KOPT-K1 (cell line): ENCODE measurements at regions not wholly inside any gene's neighbourhood (a gene's known extent, or its start where the extent isn't known, plus 50 kb on each side); places are given as distances from the start of the nearest gene placed in this dataset.

Experiments used
- H3K27ac ChIP-seq: fragments of 200-600 bp; sonication (generic); 2 replicates; pipeline ENCODE4 v1.5.1; 2016; ENCODE audit warnings: antibody characterized with exemption, mild to moderate bottlenecking, low read depth, low read length; ENCODE audit not compliant: poor library complexity, severe bottlenecking
- H3K36me3 ChIP-seq: fragments of 200-600 bp; sonication (generic); 2 replicates; pipeline ENCODE4 v1.5.1; 2017; ENCODE audit warnings: antibody characterized with exemption, mild to moderate bottlenecking, low read length, moderate library complexity; ENCODE audit not compliant: insufficient read depth
- H3K9me3 ChIP-seq: fragments of 200-600 bp; sonication (generic); 2 replicates; pipeline ENCODE4 v1.5.1; 2017; ENCODE audit warnings: antibody characterized with exemption, low read length, mild to moderate bottlenecking; ENCODE audit not compliant: insufficient read depth, poor library complexity, severe bottlenecking

DNA sequence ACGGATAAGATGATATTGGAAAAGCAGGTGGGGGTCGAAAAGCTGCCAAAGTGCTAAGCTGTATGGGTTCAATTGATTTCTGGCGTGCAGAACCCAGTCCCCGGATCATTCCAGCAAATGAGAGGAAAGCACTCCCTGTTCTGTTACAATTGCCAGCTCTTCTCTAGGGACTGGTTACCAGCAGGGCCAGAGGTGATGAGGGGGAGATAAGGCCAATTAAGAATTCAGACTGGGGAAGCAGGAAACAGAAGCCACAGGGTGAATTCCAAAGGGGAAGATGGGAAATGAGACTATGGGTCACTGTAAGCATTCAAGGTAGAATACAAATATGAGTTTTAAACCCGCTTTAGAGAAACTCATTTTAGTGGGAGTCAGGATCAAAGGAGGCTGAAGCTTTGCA lies 349.4 kb upstream of the MAP3K7 start:
- Histone ChIP-seq H3K27ac (no peak overlapping the region), H3K9me3 (no peaks in the 10 kb centered on the region), H3K36me3 (no peaks in the 10 kb centered on the region)

DNA sequence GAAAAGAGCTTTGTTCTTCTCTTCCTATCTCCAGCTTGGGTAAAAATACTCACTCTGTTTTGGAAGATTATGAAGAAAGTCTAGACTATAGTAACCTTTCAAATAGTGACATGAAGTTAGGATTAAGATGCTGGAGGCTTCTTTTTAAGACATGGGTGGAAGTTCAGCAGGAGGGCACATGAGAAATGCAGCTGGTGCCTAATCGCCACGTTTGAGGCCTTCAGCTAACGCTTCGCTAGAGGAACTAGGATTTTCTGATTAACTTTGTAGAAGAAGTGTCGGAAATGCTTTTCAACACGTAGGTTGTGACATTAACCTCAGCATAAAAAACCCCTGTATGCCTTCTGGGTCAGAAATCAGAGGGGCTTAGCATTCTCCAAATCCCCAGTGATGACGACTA lies 348.1 kb upstream of the MAP3K7 start:
- H3K9me3 ChIP-seq = no peaks in the 10 kb centered on the region
- no peak overlapping the region for H3K27ac ChIP-seq
- no peaks in the 10 kb centered on the region for H3K36me3 ChIP-seq

DNA sequence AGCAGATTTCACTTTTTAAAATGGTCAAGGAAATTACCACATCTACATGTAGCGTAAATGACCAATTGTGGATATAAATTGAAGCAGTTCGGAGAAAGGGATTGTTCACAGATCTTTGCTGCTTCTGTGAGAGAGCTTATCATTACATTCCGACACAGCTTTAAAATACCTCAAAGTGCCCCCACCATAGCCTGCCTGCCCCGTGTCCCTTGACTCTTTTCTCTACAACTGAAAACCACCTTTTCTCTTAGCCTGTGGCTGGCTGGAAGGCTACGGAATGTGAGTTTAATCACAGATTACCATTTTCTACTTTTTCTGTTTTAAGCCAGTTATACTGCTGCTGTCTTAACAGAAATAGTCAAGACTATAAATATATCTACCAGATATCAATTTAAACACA lies 347.2 kb upstream of the MAP3K7 start:
- Histone ChIP-seq H3K36me3 (no peaks in the 10 kb centered on the region), H3K27ac (no peak overlapping the region), H3K9me3 (no peaks in the 10 kb centered on the region)

DNA sequence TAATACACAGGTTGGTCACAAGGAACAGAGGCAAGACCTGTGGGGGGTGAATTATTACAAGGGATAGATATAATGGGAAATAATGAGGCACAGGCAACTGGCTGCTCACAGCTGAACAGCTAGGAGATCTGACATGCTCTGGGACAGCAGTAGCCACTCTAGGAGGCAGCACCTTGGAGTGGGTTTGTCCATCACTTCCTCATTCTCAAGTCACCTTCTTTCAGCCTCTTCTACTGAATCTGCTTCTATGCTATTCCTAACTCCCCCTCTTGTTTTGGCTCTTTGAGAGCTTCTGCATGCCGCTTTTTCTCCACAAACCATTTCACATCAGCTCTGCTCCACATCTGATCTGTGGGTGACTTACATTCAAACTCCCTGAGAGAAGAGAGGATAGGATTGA lies 345.5 kb upstream of the MAP3K7 start:
- no peaks in the 10 kb centered on the region for H3K36me3 ChIP-seq
- no peaks in the 10 kb centered on the region for H3K9me3 ChIP-seq
- no peak overlapping the region for H3K27ac ChIP-seq

DNA sequence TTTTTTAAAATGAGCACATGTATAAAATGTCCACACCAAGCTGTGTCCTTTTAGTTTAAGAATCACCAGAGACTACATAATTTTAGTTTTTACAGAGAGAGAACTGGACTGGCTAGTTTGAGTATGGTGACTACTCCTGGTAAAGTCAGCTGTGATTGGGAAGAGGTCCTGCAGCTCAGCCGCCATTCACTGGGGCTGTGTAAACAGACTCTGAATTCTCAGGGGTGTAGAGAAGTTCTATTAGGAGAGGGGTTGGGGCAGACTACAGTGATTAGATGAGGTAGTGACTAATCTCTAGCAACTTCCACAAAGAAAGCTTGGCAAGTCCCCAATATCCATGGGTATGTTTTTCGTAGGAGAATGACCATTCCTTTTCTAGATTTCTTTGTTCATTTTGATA lies 341.2 kb upstream of the MAP3K7 start:
- H3K9me3 ChIP-seq = no peaks in the 10 kb centered on the region
- no peak overlapping the region for H3K27ac ChIP-seq
- no peaks in the 10 kb centered on the region for H3K36me3 ChIP-seq

DNA sequence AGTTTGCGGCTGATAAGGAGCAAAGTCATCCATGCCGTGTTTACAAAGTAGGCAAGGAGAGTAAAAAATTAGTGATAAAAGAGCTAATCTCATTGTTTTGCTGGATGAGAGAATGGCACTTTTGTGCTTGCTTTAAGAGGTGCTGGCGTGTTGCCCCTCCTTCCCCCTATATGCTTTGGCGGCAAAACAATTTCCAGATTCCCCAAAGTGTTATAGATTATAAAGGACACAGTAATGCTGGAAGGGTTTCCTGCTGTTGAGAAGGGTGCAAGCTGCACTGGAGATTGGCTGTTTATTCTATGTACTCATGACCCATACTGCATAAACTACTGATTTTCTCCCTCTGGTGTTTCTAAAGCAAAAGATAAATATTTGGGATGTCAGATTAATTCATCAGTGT lies 338.9 kb upstream of the MAP3K7 start:
- Histone ChIP-seq H3K36me3 (no peaks in the 10 kb centered on the region), H3K9me3 (no peaks in the 10 kb centered on the region), H3K27ac (no peak overlapping the region)

DNA sequence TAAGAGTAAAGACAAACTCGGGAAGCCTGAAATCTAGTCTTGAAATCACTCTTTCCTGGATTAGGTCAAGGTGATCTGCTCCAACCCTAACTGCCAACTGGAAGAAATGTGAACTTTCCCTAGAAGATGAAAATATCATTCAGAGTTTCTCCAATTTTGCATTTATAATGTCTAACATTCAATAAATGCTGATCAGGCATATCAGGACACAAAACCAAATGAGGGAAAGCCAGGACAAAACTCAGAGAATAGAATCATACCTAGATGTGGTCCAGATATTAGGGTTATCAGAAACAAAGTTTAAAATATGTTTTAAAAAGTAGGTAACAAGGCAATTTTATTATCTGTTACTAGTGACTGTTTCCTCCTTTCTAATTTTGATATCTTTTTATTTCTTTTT lies 335.5 kb upstream of the MAP3K7 start:
- H3K27ac ChIP-seq = no peak overlapping the region
- no peaks in the 10 kb centered on the region for H3K9me3 ChIP-seq
- H3K36me3 ChIP-seq = no peaks in the 10 kb centered on the region

DNA sequence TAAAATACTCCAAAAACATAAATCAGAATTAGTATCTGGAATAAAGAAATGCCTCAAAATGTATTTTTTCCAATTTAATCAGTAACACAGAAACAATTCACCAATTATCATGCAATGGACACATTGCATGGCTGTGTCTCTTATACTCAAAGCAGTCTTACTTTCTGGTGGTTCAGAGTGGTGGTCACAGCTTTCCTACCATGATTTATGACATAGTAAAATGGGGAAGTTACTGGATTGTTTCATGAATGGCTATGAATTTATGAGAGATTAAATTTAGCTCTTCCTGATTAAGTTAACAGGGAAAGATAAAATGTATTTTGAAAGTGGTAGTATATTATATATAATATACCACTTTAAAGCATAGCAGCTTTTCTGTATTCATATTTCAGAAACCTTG lies 331.5 kb upstream of the MAP3K7 start:
- H3K27ac ChIP-seq = no peak overlapping the region
- H3K9me3 ChIP-seq = peaks cover 8% of the 10 kb centered on the region
- no peaks in the 10 kb centered on the region for H3K36me3 ChIP-seq

DNA sequence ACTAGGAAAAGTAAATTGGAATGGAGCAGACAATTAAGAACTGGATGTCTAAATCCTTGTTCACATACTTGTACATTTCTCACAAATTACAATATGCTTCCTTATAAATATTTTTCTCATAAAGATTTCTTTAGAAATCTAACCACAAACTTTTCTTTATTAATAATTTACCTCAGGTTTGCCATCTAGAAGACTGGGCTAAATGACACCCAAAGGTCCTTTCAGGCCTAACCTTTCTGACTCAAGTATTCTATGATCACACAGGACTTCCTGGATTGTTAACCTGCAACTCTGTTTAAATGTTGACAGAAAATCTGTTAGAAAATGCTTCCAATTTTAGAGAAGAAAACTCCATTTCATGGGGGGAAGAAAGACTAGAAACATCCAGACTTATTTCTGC lies 330.5 kb upstream of the MAP3K7 start:
- Histone ChIP-seq H3K9me3 (peaks cover 8% of the 10 kb centered on the region), H3K27ac (no peak overlapping the region), H3K36me3 (no peaks in the 10 kb centered on the region)

DNA sequence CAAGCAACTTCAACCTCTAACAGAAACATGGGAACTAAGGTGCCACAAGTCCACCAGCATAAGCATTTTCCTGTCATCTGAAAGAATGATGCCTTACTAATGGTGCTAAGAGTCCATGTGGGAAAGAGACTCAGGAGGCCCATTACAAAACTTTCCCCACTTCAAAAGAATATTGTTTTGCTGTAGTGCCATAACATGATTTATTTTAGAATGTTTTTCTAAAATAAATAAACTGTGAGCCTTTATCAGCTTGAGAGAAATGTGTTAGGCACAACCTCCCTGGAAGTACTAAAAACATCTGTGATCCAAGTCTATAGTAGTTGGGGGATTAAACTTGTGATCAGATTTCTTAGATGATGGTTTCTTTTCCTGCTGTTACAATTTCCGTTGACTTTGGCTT lies 330.1 kb upstream of the MAP3K7 start:
- Histone ChIP-seq H3K9me3 (peaks cover 8% of the 10 kb centered on the region), H3K36me3 (no peaks in the 10 kb centered on the region), H3K27ac (no peak overlapping the region)

DNA sequence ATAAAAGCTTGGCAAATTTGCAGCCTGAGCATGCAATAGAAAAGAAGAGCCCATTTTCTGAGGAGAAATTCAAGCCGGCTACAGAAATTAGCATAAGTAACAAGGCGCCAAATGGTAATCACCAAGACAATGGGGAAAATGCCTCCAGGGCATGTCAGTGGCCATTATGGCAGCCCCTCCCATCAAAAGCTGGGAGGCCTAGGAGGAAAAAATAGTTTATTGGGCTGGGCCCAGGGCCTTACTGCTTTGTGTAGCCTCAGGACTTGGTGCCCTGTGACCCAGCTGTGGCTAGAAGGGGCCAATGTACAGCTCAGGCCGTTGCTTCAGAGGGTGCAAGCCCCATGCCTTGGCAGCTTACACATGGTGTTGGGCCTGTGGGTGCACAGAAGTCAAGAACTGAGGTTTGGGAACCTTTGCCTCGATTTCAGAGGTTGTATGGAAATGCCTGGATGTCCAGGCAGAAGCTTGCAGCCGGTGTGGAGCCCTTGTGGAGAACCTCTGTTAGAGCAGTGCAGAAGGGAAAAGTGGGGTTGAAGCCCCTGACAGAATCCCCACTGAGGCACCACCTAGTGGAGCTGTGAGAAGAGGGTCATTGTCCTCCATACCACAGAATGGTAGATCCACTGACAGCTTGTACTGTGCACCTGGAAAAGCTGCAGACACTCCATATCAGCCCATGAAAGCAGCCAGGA lies 328.5 kb upstream of the MAP3K7 start:
- H3K27ac ChIP-seq = no peak overlapping the region
- peaks cover 8% of the 10 kb centered on the region for H3K9me3 ChIP-seq
- H3K36me3 ChIP-seq = no peaks in the 10 kb centered on the region

DNA sequence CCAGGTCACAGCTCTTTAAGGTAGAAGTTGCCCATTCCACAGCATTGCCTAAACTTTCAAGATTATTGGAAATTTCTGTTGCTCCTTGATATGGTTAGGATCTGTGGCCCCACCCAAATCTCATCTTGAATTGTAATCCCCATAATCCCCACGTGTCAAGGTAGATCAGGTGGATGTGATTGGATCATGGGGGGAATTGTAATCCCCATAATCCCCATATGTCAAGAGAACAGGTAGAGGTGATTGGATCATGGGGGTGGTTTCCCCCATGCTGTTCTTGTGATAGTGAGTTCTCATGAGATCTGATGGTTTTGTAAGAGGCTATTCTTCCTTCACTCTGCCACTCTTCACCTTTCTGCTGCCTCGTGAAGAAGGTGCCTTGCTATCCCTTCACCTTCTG lies 327.4 kb upstream of the MAP3K7 start:
- Histone ChIP-seq H3K9me3 (peaks cover 8% of the 10 kb centered on the region), H3K36me3 (no peaks in the 10 kb centered on the region), H3K27ac (no peak overlapping the region)

DNA sequence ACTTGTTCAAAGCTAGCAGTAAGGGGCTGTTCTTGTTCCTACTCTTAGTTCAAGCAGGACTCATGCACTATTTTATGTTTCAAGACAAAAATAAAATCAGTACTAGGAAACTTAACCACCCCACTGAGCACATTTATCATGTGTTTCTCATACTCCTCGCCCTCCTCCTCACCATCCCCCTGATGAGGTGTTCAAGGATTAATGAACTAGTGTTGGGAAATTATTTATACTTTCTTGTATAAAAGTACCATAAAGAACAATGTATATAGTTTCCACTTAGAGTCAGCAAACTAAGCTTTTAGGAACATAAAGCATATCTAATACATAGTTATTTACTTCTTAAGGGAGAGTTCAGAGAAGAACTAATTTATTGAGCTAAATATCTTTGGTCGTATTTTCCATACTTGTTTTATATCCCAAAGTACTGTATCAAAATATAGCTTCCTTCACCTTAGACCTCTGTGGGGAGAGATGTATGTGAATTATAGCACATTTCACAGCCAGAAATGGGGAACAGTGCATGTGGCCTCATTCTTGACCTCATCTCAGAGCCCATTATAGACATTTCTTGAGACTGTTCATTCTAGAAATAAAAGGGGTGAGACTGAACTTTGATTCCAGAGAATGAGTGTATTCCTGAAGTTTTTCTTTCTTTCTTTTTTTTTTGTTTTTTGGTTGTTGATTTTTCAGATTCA lies 326.5 kb upstream of the MAP3K7 start:
- H3K9me3 ChIP-seq = peaks cover 8% of the 10 kb centered on the region
- no peak overlapping the region for H3K27ac ChIP-seq

DNA sequence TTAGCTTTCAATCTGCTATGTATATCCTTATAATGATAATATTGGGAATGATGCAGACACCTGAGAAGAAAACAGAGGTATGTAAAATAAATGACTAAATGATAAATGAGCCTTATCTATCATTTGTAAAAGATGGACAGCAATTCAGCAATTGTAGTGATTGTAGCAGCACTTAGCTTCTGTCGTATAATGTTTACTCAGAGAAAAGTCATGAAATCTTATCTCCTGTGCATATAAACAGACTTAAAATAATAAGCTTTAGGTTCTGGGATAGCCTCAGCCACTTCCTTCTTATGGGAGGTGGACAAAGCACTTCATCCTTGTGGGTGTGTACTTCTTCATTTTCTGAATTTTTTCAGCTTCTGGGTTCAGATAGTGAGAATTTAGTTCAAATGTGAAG lies 324.8 kb upstream of the MAP3K7 start:
- Histone ChIP-seq H3K36me3 (no peaks in the 10 kb centered on the region), H3K27ac (no peak overlapping the region), H3K9me3 (peaks cover 8% of the 10 kb centered on the region)

More for the DNA sequence above, 326.5 kb upstream of the MAP3K7 start:
- H3K36me3 ChIP-seq = no peaks in the 10 kb centered on the region

DNA sequence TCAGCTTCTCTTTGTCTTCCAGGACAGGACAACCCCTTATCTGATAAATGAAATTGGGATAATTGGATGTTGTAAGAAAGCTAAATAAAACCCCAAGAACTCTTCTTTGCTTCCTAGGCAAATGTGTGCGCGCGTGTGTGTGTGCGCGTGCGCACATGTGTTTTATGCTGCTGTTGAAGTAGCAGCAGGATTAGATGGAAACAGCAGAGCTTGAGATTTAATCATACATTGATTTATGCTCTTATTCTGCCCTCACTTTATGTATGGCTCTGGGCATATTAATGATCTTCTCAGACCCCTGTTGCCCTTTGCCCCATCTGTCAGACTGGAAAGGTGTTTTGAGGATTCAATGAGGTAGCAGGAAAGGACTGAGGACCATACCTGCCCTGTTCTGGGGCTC lies 324.0 kb upstream of the MAP3K7 start:
- Histone ChIP-seq H3K27ac (no peak overlapping the region), H3K36me3 (no peaks in the 10 kb centered on the region), H3K9me3 (peaks cover 8% of the 10 kb centered on the region)
